ENCODE measurements at regions not wholly inside any gene's neighbourhood (a gene's known extent, or its start where the extent isn't known, plus 50 kb on each side); places are given as distances from the start of the nearest gene placed in this dataset.

DNA sequence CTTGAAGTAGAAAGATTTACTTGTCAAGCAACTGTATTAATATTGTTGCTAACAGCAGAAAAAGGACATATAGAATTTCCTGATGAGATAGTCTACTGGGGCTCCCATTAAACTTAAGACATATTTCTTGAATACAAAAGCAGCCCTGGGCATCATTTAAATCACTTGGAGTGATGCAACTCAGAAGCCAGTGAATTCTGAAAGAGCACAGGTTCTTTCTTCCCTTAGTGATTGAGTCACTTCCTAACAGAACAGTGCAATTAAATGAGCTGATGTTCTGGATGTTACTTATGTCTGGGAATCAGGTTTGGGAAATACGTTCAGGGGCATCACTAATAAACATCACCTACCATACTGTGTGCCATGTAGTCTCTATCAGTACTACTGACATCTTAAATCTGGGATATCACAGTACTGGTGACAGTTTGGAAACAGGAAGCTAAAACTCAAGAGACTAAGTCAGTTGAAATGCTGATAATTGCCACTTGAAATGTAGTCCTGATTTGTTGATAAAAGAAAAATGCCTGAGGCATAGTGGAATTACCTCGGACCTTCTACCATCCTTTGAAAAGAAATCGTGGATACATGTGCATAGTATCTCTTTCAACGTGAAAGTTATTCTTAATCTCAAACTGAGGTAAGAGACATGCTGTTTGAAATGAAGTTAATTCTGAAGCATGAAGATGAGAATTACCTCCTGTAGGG is 249.2 kb upstream of the GPRIN3 start:
- no peak for TF ChIP-seq CTCF (IDR thresholded peaks at IDR 0.05)
- no peak for TF ChIP-seq POLR2AphosphoS5 (IDR thresholded peaks at IDR 0.05)
- no peak for TF ChIP-seq POLR2A (IDR thresholded peaks at IDR 0.05)
